Panc1 (cell line): ENCODE measurements at regions not wholly inside any gene's neighbourhood (a gene's known extent, or its start where the extent isn't known, plus 50 kb on each side); places are given as distances from the start of the nearest gene placed in this dataset.

Experiments
- POLR2AphosphoS5 ChIP-seq: IDR thresholded peaks from 2 replicates; pipeline ENCODE4 v1.6.1; 2012; ENCODE audit warnings: mild to moderate bottlenecking, low read depth, low read length, moderate library complexity
- TF ChIP-seq, protein P1 (sequence below): fragments of 450-650 bp; IDR thresholded peaks from 2 replicates; pipeline ENCODE4 v1.5.1; 2017; ENCODE audit warnings: mild to moderate bottlenecking

GRCh38 chr6:139988685-139989084 lies 614.2 kb upstream of the CITED2 start:
- TF ChIP-seq, protein P1, sequence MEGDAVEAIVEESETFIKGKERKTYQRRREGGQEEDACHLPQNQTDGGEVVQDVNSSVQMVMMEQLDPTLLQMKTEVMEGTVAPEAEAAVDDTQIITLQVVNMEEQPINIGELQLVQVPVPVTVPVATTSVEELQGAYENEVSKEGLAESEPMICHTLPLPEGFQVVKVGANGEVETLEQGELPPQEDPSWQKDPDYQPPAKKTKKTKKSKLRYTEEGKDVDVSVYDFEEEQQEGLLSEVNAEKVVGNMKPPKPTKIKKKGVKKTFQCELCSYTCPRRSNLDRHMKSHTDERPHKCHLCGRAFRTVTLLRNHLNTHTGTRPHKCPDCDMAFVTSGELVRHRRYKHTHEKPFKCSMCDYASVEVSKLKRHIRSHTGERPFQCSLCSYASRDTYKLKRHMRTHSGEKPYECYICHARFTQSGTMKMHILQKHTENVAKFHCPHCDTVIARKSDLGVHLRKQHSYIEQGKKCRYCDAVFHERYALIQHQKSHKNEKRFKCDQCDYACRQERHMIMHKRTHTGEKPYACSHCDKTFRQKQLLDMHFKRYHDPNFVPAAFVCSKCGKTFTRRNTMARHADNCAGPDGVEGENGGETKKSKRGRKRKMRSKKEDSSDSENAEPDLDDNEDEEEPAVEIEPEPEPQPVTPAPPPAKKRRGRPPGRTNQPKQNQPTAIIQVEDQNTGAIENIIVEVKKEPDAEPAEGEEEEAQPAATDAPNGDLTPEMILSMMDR: no peak
- no peak for TF ChIP-seq POLR2AphosphoS5
